Adrenal gland (tissue), 9 donors: ENCODE measurements at regions not wholly inside any gene's neighbourhood (a gene's known extent, or its start where the extent isn't known, plus 50 kb on each side); places are given as distances from the start of the nearest gene placed in this dataset.

Experiments used
- DNase-seq, 7 donors: peaks; one replicate each; pipeline ENCODE4 v3.0.0-alpha.2; 2019 to 2020
- H3K27ac ChIP-seq, 5 donors: fragments of 200-600 bp; sonication (generic) in 4 of 5; 1 replicate in 3 of 5; 2 replicates in 2 of 5; pipeline versions ENCODE4 v1.5.1 to v1.8.0; 2016 to 2020; ENCODE audit warnings: mild to moderate bottlenecking in 1 of 5
- H3K27me3 ChIP-seq: fragments of 200-600 bp; 2 replicates; pipeline ENCODE4 v1.8.0; 2021
- H3K36me3 ChIP-seq, 2 donors: fragments of 200-600 bp; replicated peaks in 1 of 2; 1 replicate in 1 of 2; 2 replicates in 1 of 2; pipeline versions ENCODE4 v1.5.1 to v1.8.0; 2018 to 2022
- H3K4me1 ChIP-seq, 2 donors: fragments of 200-600 bp; replicated peaks in 1 of 2; 1 replicate in 1 of 2; 2 replicates in 1 of 2; pipeline versions ENCODE4 v1.5.1 to v1.8.0; 2018 to 2021
- H3K4me3 ChIP-seq, 4 donors: fragments of 200-600 bp; sonication (generic) in 3 of 4; one replicate each; pipeline ENCODE4 v1.5.1; 2016 to 2018
- H3K9me3 ChIP-seq, 3 donors: fragments of 200-600 bp; sonication (generic) in 1 of 3; replicated peaks in 1 of 3; 1 replicate in 2 of 3; 2 replicates in 1 of 3; pipeline versions ENCODE4 v1.5.1 to v1.8.0; 2016 to 2021
- CTCF ChIP-seq, 6 experiments: fragments of 450-650 bp in 4 of 6; fragments of 200-600 bp in 2 of 6; sonication (generic) in 1 of 6; IDR thresholded peaks; 1 replicate in 5 of 6; 2 replicates in 1 of 6; pipeline versions ENCODE4 v1.5.1 to v1.8.0; 2016 to 2021; ENCODE audit warnings: antibody characterized with exemption in 6 of 6, mild to moderate bottlenecking in 2 of 6, moderate library complexity in 1 of 6
- POLR2A ChIP-seq, 2 donors: fragments of 450-650 bp; IDR thresholded peaks; one replicate each; pipeline ENCODE4 v1.6.1; 2017; ENCODE audit warnings: antibody characterized with exemption in 2 of 2, mild to moderate bottlenecking in 2 of 2, moderate library complexity in 1 of 2
- WGBS, 4 donors: extraction: QIAGEN DNeasy Blood & Tissue Kit in 2 of 4; methylation state at CpG; one replicate each; pipeline versions ENCODE4 v1.1.5 to v1.1.7; 2013 to 2017; 5-methylcytosine and 5-hydroxymethylcytosine counted together
- intact Hi-C, 2 donors: fragments of 100-400 bp; cut with DNase I; formaldehyde crosslinking; loops; one replicate each; pipeline versions ENCODE4 v1.14.1 to v1.15.0; 2022 to 2023
- donor health status: healthy with polysubstance abuse.
- donor health status: Bipolar disorder and iron deficiency.
- donor health status: DM: yes; HTN: yes; CAD: no.
- donor health status: DM: no; HTN: no; CAD: no.
- donor health status: DM: no; HTN: no; CAD: no.

- H3K36me3 ChIP-seq: no peaks in the 10 kb centered on the region
- DNase-seq: peak; percentile 78 to 93 (median 82)
- H3K27me3 ChIP-seq: no peaks in the 10 kb centered on the region
- TF ChIP-seq POLR2A (IDR thresholded peaks at IDR 0.05) (peak in 1 of 2 donors; percentile 13), CTCF (IDR thresholded peaks at IDR 0.05) (no peak)
- intact Hi-C loops: no loop called here
- no peak overlapping the region for H3K4me3 ChIP-seq
- no peaks in the 10 kb centered on the region for H3K9me3 ChIP-seq
- peak overlapping the region in 4 of 5 donors; percentile 57 to 86 (median 74) for H3K27ac ChIP-seq
- H3K4me1 ChIP-seq: peaks cover 15 to 34% of the 10 kb centered on the region in 2 donors
- WGBS, 4 donors: 17 to 22% (median 19%) methylated on average over 4 of the region's 4 CpGs
Measured at GRCh38 chr11:95338430-95338991, 107.5 kb upstream of the SESN3 start.

GRCh38 chr11:95337972-95338429, 107.0 kb upstream of the SESN3 start:
- no peaks in the 10 kb centered on the region for H3K9me3 ChIP-seq
- 53 to 76% (median 72%) methylated on average over 2 of the region's 2 CpGs for WGBS, 4 donors
- peaks cover 15 to 34% of the 10 kb centered on the region in 2 donors for H3K4me1 ChIP-seq
- no peaks in the 10 kb centered on the region for H3K27me3 ChIP-seq
- H3K27ac ChIP-seq: peak overlapping the region; percentile 31 to 86 (median 63)
- no peak for DNase-seq
- H3K36me3 ChIP-seq: no peaks in the 10 kb centered on the region
- H3K4me3 ChIP-seq: no peak overlapping the region
- TF ChIP-seq CTCF (IDR thresholded peaks at IDR 0.05): no peak
- no peak for TF ChIP-seq POLR2A (IDR thresholded peaks at IDR 0.05)
- intact Hi-C loops: no loop called here

- peak; percentile 33 to 74 (median 44) for DNase-seq
- TF ChIP-seq CTCF (IDR thresholded peaks at IDR 0.05) (no peak), POLR2A (IDR thresholded peaks at IDR 0.05) (no peak)
- 23 to 30% (median 28%) methylated on average over 13 to 14 of the region's 14 CpGs for WGBS, 4 donors
- Histone ChIP-seq H3K4me1 (peaks cover 15 to 34% of the 10 kb centered on the region in 2 donors), H3K4me3 (no peak overlapping the region), H3K36me3 (no peaks in the 10 kb centered on the region), H3K27ac (peak overlapping the region; percentile 31 to 86 (median 63)), H3K9me3 (no peaks in the 10 kb centered on the region), H3K27me3 (no peaks in the 10 kb centered on the region)
- intact Hi-C loops: no loop called here
Measured at GRCh38 chr11:95337175-95337957, 106.4 kb upstream of the SESN3 start.

GRCh38 chr11:95335989-95336388, 105.0 kb upstream of the SESN3 start:
- no peaks in the 10 kb centered on the region for H3K27me3 ChIP-seq
- H3K27ac ChIP-seq: no peak overlapping the region
- no peaks in the 10 kb centered on the region for H3K9me3 ChIP-seq
- no peak overlapping the region for H3K4me3 ChIP-seq
- TF ChIP-seq POLR2A (IDR thresholded peaks at IDR 0.05) (no peak), CTCF (IDR thresholded peaks at IDR 0.05) (no peak)
- DNase-seq: no peak
- intact Hi-C loops: no loop called here
- H3K4me1 ChIP-seq: peaks cover 15 to 34% of the 10 kb centered on the region in 2 donors
- 88 to 91% (median 90%) methylated on average over 3 of the region's 3 CpGs for WGBS, 4 donors
- no peaks in the 10 kb centered on the region for H3K36me3 ChIP-seq
